Natural killer cell (primary cell): ENCODE measurements at regions not wholly inside any gene's neighbourhood (a gene's known extent, or its start where the extent isn't known, plus 50 kb on each side); places are given as distances from the start of the nearest gene placed in this dataset.

ENCODE experiments used
- ATAC-seq, 3 donors: fragments of 150-1000 bp in 2 of 3; fragments of 200-7000 bp in 1 of 3; cut with Tn5 transposase; 1 replicate in 1 of 3; 2 replicates in 2 of 3; pipeline ENCODE4 v1.10.0; 2021; ENCODE audit warnings: mild to moderate bottlenecking in 2 of 3, moderate library complexity in 2 of 3
- DNase-seq, 2 donors: peaks; one replicate each; pipeline versions ENCODE4 v3.0.0 to v3.0.0-alpha.2; 2013 to 2021; ENCODE audit warnings: mixed read lengths in 1 of 2
- H3K27ac ChIP-seq: one replicate; pipeline ENCODE4 v1.5.1; 2013; ENCODE audit warnings: mild to moderate bottlenecking, low read length
- H3K27me3 ChIP-seq: one replicate; pipeline ENCODE4 v1.6.1; 2013; ENCODE audit warnings: low read length; ENCODE audit not compliant: control insufficient read depth, insufficient read depth
- H3K36me3 ChIP-seq: one replicate; pipeline ENCODE4 v1.6.1; 2013; ENCODE audit warnings: low read length; ENCODE audit not compliant: control insufficient read depth, insufficient read depth
- H3K4me1 ChIP-seq: one replicate; pipeline ENCODE4 v1.6.1; 2013; ENCODE audit warnings: low read length; ENCODE audit not compliant: control insufficient read depth, insufficient read depth
- H3K4me3 ChIP-seq: one replicate; pipeline ENCODE4 v1.5.1; 2013; ENCODE audit warnings: low read length
- H3K9me3 ChIP-seq: one replicate; pipeline ENCODE4 v1.6.1; 2013; ENCODE audit warnings: low read length; ENCODE audit not compliant: control insufficient read depth, insufficient read depth
- H3K27ac Mint-ChIP-seq, 2 donors: one replicate each; pipeline ENCODE4 v1.8.0; 2022; ENCODE audit warnings: mild to moderate bottlenecking in 2 of 2, mixed read lengths in 2 of 2, moderate library complexity in 1 of 2
- H3K27me3 Mint-ChIP-seq, 2 donors: one replicate each; pipeline ENCODE4 v1.8.0; 2022; ENCODE audit warnings: low read depth in 2 of 2, mixed read lengths in 2 of 2
- H3K36me3 Mint-ChIP-seq: one replicate; pipeline ENCODE4 v1.8.0; 2022; ENCODE audit warnings: mixed read lengths
- H3K4me1 Mint-ChIP-seq, 2 donors: one replicate each; pipeline ENCODE4 v1.8.0; 2022; ENCODE audit warnings: mixed read lengths in 2 of 2
- H3K4me3 Mint-ChIP-seq: one replicate; pipeline ENCODE4 v1.8.0; 2022; ENCODE audit warnings: mild to moderate bottlenecking, moderate library complexity, mixed read lengths
- H3K9me3 Mint-ChIP-seq, 2 donors: one replicate each; pipeline ENCODE4 v1.8.0; 2022; ENCODE audit warnings: mixed read lengths in 2 of 2
- CTCF ChIP-seq: fragments of 200-600 bp; IDR thresholded peaks from one replicate; pipeline ENCODE4 v1.8.0; 2022; ENCODE audit warnings: antibody characterized with exemption
- WGBS: methylation state at CpG from one replicate; pipeline ENCODE4 v1.1.7; 2013; ENCODE audit warnings: missing lambda C conversion rate; ENCODE audit not compliant: insufficient coverage; 5-methylcytosine and 5-hydroxymethylcytosine counted together
- intact Hi-C: fragments of 100-400 bp; cut with micrococcal nuclease; formaldehyde crosslinking; loops from one replicate; pipeline ENCODE4 v1.14.2; 2022

GRCh38 chr22:25465949-25466348, 98.5 kb upstream of the GRK3 start:
- Mint-ChIP-seq H3K27me3 (no peaks in the 10 kb centered on the region), H3K27ac (no peak overlapping the region), H3K36me3 (peaks cover 13% of the 10 kb centered on the region), H3K9me3 (no peaks in the 10 kb centered on the region), H3K4me1 (peaks cover 7 to 14% of the 10 kb centered on the region in 2 donors), H3K4me3 (no peak overlapping the region)
- DNase-seq = no peak
- Histone ChIP-seq H3K4me3 (no peak overlapping the region), H3K36me3 (peaks cover 4% of the 10 kb centered on the region), H3K27me3 (no peaks in the 10 kb centered on the region), H3K27ac (no peak overlapping the region), H3K4me1 (no peaks in the 10 kb centered on the region), H3K9me3 (no peaks in the 10 kb centered on the region)
- ATAC-seq = no peak
- intact Hi-C loops = no loop called here
- 89% methylated on average over 4 of the region's 4 CpGs for WGBS
- no peak for TF ChIP-seq CTCF

GRCh38 chr22:25472382-25472781, 92.1 kb upstream of the GRK3 start:
- DNase-seq (no peak), ATAC-seq (no peak)
- Histone ChIP-seq H3K27me3 (no peaks in the 10 kb centered on the region), H3K9me3 (no peaks in the 10 kb centered on the region), H3K4me3 (no peak overlapping the region), H3K36me3 (no peaks in the 10 kb centered on the region), H3K4me1 (no peaks in the 10 kb centered on the region), H3K27ac (no peak overlapping the region)
- no peak overlapping the region for H3K4me3 Mint-ChIP-seq
- H3K27me3 Mint-ChIP-seq = peaks cover 0 to 5% of the 10 kb centered on the region in 2 donors
- H3K36me3 Mint-ChIP-seq = no peaks in the 10 kb centered on the region
- H3K27ac Mint-ChIP-seq = no peak overlapping the region
- no peak for TF ChIP-seq CTCF
- intact Hi-C loops = no loop called here
- 87% methylated on average over 4 of the region's 4 CpGs for WGBS
- H3K4me1 Mint-ChIP-seq = peaks cover 6 to 12% of the 10 kb centered on the region in 2 donors
- H3K9me3 Mint-ChIP-seq = no peaks in the 10 kb centered on the region

DNA sequence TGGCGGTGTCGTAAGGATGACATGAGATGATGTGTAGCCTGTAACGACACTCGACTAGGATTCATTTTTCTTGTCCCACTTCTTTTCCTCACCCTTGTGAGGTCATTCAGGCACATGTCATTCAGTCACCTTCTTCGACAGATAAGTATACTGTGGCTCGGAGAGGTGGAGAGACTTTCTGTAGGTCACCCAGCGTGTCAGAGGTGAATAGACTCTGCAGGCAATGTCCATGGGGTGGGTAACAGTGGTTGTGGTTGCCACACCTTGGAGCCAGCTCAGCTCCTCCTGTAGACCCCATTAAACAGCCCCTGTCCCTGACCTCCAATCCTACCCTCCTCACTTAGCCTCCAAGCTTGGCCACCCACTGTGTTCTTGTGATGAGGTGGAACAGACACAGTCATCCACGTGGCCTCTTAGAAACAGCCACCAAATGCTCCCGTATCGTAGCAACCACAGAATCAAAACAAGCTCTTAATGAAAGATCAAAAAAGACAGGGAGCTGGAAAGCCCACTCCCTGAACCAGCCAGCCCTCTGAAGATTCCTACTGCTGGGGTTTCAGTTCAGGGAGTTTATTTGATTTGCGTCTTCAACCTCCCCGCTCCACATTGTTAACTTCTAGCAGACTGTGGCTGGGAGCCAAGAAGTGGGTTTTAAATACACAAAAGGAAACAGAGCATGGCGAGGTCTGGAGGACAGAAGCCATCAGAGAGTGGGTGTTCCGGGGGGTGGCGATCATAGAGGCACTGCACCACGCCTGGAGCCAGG, 89.0 kb upstream of the GRK3 start:
- Mint-ChIP-seq H3K4me3 (no peak overlapping the region), H3K36me3 (no peaks in the 10 kb centered on the region), H3K27ac (no peak overlapping the region), H3K4me1 (peaks cover 6 to 12% of the 10 kb centered on the region in 2 donors), H3K27me3 (peaks cover 0 to 5% of the 10 kb centered on the region in 2 donors), H3K9me3 (no peaks in the 10 kb centered on the region)
- no peaks in the 10 kb centered on the region for H3K4me1 ChIP-seq
- intact Hi-C loops = no loop called here
- no peak overlapping the region for H3K4me3 ChIP-seq
- H3K27ac ChIP-seq = no peak overlapping the region
- ATAC-seq (no peak), DNase-seq (no peak)
- no peaks in the 10 kb centered on the region for H3K9me3 ChIP-seq
- no peaks in the 10 kb centered on the region for H3K27me3 ChIP-seq
- no peaks in the 10 kb centered on the region for H3K36me3 ChIP-seq
- WGBS = 48% methylated on average over 16 of the region's 16 CpGs
- TF ChIP-seq CTCF = no peak

GRCh38 chr22:25477358-25477757, 87.1 kb upstream of the GRK3 start:
- Mint-ChIP-seq H3K9me3 (no peaks in the 10 kb centered on the region), H3K4me1 (peaks cover 6 to 12% of the 10 kb centered on the region in 2 donors), H3K36me3 (peaks cover 11% of the 10 kb centered on the region), H3K27me3 (peaks cover 0 to 5% of the 10 kb centered on the region in 2 donors), H3K27ac (no peak overlapping the region), H3K4me3 (no peak overlapping the region)
- no peak overlapping the region for H3K4me3 ChIP-seq
- TF ChIP-seq CTCF = no peak
- 88% methylated on average over 3 of the region's 3 CpGs for WGBS
- no peaks in the 10 kb centered on the region for H3K4me1 ChIP-seq
- no peak for DNase-seq
- intact Hi-C loops = no loop called here
- H3K27me3 ChIP-seq = no peaks in the 10 kb centered on the region
- no peaks in the 10 kb centered on the region for H3K36me3 ChIP-seq
- H3K9me3 ChIP-seq = no peaks in the 10 kb centered on the region
- H3K27ac ChIP-seq = no peak overlapping the region
- ATAC-seq = no peak
